Esophagus squamous epithelium (tissue), 5 donors: ENCODE measurements at regions not wholly inside any gene's neighbourhood (a gene's known extent, or its start where the extent isn't known, plus 50 kb on each side); places are given as distances from the start of the nearest gene placed in this dataset.

ENCODE experiments used
- DNase-seq: peaks from one replicate; lab custom pipeline; 2025; lab: John Stamatoyannopoulos, UW
- H3K27ac ChIP-seq, 4 donors: fragments of 200-600 bp; sonication (generic); one replicate each; pipeline ENCODE4 v1.5.1; 2016 to 2019; ENCODE audit warnings: mild to moderate bottlenecking in 1 of 4
- H3K27me3 ChIP-seq, 4 donors: fragments of 200-600 bp; sonication (generic); 1 replicate in 3 of 4; 2 replicates in 1 of 4; pipeline versions ENCODE4 v1.5.1 to v1.6.0; 2017 to 2021; ENCODE audit warnings: antibody characterized with exemption in 1 of 4
- H3K36me3 ChIP-seq, 3 donors: fragments of 200-600 bp; sonication (generic); one replicate each; pipeline ENCODE4 v1.5.1; 2016 to 2019
- H3K4me1 ChIP-seq, 3 donors: fragments of 200-600 bp; sonication (generic); one replicate each; pipeline ENCODE4 v1.5.1; 2017 to 2019
- H3K4me3 ChIP-seq, 4 donors: fragments of 200-600 bp; sonication (generic); 1 replicate in 3 of 4; 2 replicates in 1 of 4; pipeline ENCODE4 v1.5.1; 2016 to 2019; ENCODE audit warnings: mild to moderate bottlenecking in 2 of 4, moderate library complexity in 1 of 4
- H3K9me3 ChIP-seq, 3 donors: fragments of 200-600 bp; sonication (generic); one replicate each; pipeline ENCODE4 v1.5.1; 2016 to 2019
- POLR2A ChIP-seq, 4 donors: fragments of 450-650 bp; IDR thresholded peaks; one replicate each; pipeline ENCODE4 v1.6.1; 2017; ENCODE audit warnings: antibody characterized with exemption in 4 of 4, mild to moderate bottlenecking in 4 of 4, moderate library complexity in 3 of 4
- WGBS, 2 donors: methylation state at CpG; one replicate each; pipeline ENCODE4 v1.1.5; 2018; 5-methylcytosine and 5-hydroxymethylcytosine counted together
- intact Hi-C: fragments of 100-400 bp; cut with DNase I; formaldehyde crosslinking; loops from one replicate; pipeline ENCODE4 v1.15.0; 2022
- TF ChIP-seq, protein P1 (sequence below), 6 experiments: fragments of 450-650 bp in 4 of 6; fragments of 200-600 bp in 2 of 6; sonication (generic) in 2 of 6; IDR thresholded peaks; one replicate each; pipeline ENCODE4 v1.5.1; 2016 to 2019; ENCODE audit warnings: antibody characterized with exemption in 6 of 6, mild to moderate bottlenecking in 4 of 6, moderate library complexity in 4 of 6
- donor health status: DM: yes; HTN: yes; CAD: no.

DNA sequence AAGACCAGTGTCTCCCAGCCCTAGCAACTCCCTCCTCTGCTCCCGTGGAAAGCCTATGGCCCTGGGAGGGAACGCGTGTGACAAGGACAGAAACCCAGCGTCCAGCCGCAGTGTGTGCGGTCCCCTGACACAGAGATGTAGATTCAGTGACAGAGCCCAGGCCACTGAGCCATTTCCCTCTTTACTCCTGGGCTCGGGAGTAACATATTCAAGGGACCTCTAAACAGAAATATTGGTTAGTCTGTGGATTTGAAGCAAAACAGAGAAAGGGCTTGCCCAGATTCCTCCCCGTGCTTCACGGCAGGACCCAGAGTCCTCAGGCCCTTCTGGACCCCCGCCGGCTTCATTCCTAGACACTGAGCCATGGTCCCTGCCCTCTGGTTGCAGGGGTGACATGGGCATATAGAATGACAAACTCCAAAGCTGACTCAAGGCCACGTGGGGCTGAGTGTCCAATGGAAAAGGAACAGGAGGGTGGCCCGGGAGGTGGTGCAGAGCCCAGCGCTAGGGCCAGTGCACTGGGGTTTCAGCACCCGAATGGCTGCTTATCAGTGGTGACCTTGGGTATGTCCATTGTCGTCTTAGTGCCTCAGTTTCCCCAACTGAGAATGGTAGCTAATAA is 248.2 kb downstream of the QKI start:
- Histone ChIP-seq H3K27me3 (no peaks in the 10 kb centered on the region), H3K27ac (no peak overlapping the region), H3K4me3 (no peak overlapping the region), H3K4me1 (no peaks in the 10 kb centered on the region), H3K9me3 (no peaks in the 10 kb centered on the region), H3K36me3 (no peaks in the 10 kb centered on the region)
- TF ChIP-seq POLR2A (IDR thresholded peaks at IDR 0.05), result no peak
- TF ChIP-seq, protein P1, sequence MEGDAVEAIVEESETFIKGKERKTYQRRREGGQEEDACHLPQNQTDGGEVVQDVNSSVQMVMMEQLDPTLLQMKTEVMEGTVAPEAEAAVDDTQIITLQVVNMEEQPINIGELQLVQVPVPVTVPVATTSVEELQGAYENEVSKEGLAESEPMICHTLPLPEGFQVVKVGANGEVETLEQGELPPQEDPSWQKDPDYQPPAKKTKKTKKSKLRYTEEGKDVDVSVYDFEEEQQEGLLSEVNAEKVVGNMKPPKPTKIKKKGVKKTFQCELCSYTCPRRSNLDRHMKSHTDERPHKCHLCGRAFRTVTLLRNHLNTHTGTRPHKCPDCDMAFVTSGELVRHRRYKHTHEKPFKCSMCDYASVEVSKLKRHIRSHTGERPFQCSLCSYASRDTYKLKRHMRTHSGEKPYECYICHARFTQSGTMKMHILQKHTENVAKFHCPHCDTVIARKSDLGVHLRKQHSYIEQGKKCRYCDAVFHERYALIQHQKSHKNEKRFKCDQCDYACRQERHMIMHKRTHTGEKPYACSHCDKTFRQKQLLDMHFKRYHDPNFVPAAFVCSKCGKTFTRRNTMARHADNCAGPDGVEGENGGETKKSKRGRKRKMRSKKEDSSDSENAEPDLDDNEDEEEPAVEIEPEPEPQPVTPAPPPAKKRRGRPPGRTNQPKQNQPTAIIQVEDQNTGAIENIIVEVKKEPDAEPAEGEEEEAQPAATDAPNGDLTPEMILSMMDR (IDR thresholded peaks at IDR 0.05), result no peak
- WGBS, 2 donors, result 86 to 90% methylated on average over 5 to 6 of the region's 16 CpGs
- DNase-seq, result no peak
- intact Hi-C loops, result no loop called here

DNA sequence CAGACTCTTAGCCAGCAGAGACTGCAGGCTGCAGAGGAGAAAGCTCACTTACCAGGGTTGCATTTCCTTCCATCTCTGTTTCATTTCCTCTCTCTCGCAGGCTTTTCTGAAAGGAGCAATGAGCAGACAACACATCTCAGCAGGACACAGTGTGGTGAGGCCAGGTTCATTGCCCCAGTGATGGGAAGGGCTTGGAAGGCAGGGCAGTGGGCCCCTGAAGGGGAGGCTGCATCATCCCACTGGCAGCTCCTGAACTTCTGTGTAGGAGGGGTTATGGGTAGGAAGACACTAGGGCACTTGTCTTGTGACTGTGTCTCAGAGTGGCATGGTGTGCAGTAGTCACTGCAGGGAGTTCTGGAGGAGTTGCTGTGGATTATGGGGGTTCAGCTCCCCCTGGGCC is 246.8 kb downstream of the QKI start:
- no peak overlapping the region for H3K27ac ChIP-seq
- no peaks in the 10 kb centered on the region for H3K36me3 ChIP-seq
- H3K4me3 ChIP-seq, result no peak overlapping the region
- no peaks in the 10 kb centered on the region for H3K9me3 ChIP-seq
- no peaks in the 10 kb centered on the region for H3K4me1 ChIP-seq
- intact Hi-C loops, result no loop called here
- WGBS, 2 donors, result 29% methylated on average over 1 of the region's 1 CpG; no CpG with 5 or more reads in 1 of the 2 donors
- TF ChIP-seq POLR2A (IDR thresholded peaks at IDR 0.05), result no peak
- TF ChIP-seq, protein P1 (IDR thresholded peaks at IDR 0.05), result no peak
- DNase-seq, result no peak
- H3K27me3 ChIP-seq, result no peaks in the 10 kb centered on the region

DNA sequence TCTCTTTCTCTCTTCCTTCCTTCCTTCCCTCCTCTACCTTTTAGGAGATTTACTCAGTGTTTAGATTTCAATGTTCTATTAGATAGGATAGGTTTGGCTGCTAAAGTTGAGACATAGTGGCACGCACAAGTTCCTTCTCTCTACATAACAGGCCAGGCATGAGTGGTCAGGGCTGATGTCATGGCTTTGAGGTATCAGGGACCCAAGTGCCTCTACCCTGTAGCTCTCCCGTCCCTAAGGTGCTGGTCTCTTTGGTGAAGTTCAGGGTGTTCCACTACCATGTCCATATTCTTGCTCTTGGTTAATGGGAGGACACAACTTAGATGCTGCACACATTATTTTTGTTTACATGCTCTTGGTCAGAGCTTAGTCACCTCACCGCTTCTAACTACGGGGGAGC is 245.3 kb downstream of the QKI start:
- Histone ChIP-seq H3K9me3 (no peaks in the 10 kb centered on the region), H3K27ac (no peak overlapping the region), H3K36me3 (no peaks in the 10 kb centered on the region), H3K4me1 (no peaks in the 10 kb centered on the region), H3K4me3 (no peak overlapping the region), H3K27me3 (no peaks in the 10 kb centered on the region)
- no peak for TF ChIP-seq POLR2A (IDR thresholded peaks at IDR 0.05)
- TF ChIP-seq, protein P1 (IDR thresholded peaks at IDR 0.05), result no peak
- 92 to 93% methylated on average over 3 to 4 of the region's 4 CpGs for WGBS, 2 donors
- intact Hi-C loops, result no loop called here
- no peak for DNase-seq

DNA sequence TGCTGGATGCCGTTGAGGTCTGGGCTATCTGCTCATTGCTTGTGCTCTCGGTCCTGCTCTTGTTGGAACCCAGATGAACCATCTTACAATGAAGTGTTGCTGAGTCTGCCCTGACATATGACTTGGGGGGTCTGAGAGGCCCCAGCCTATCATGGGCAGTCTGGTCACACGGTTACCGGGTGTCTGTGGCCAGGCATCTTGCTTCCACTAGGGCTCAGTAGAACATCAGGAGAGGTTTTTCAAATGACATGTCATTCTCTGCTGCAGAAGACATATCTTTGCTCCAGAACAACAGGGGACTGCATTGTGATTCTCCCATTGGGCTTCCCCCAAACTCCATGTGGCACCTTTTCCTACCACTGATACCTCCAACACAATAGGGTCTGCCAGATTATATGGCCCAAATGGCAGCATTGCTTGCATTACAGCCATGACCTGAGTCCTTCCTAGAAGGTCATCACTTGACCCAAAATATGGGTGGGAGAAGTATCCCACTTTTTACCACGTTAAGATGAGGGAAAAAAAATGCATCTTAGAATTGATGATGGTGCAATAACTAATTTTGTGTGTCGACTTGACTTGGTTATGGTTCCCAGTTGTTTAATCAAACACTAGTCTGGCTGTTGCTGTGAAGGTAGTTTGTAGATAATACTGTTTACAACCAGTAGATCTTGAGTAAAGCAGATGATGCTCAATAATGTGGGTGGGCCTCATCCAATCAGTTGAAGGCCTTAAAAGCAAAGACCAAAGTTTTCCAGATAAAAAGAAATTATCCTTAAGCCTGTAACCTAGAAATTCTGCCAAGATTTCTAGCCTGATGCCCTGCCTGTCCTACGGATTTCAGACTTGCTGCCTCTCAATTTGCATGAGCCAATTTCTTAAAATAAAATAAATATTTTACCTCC is 241.0 kb downstream of the QKI start:
- H3K27me3 ChIP-seq, result no peaks in the 10 kb centered on the region
- H3K4me3 ChIP-seq, result no peak overlapping the region

More for the DNA sequence above, 241.0 kb downstream of the QKI start:
- Histone ChIP-seq H3K36me3 (no peaks in the 10 kb centered on the region), H3K4me1 (peaks cover 8 to 24% (median 20%) of the 10 kb centered on the region in 3 donors), H3K9me3 (no peaks in the 10 kb centered on the region), H3K27ac (no peak overlapping the region)
- DNase-seq, result no peak
- intact Hi-C loops, result no loop called here
- 63 to 75% methylated on average over 3 to 5 of the region's 7 CpGs for WGBS, 2 donors
- TF ChIP-seq POLR2A (IDR thresholded peaks at IDR 0.05), result no peak
- TF ChIP-seq, protein P1 (IDR thresholded peaks at IDR 0.05), result no peak
